HEK293T (cell line): ENCODE measurements at regions not wholly inside any gene's neighbourhood (a gene's known extent, or its start where the extent isn't known, plus 50 kb on each side); places are given as distances from the start of the nearest gene placed in this dataset.

ENCODE experiments used
- CTCF ChIA-PET: fragments of 350-600 bp; formaldehyde crosslinking; extraction: SDS; loops from one replicate; lab custom pipeline; 2021; ENCODE audit warnings: antibody characterized with exemption, inconsistent platforms; lab: Yijun Ruan, JAX
- POLR2A ChIA-PET: fragments of 350-600 bp; formaldehyde crosslinking; extraction: SDS; loops from one replicate; lab custom pipeline; 2020; ENCODE audit warnings: antibody characterized with exemption, inconsistent platforms; lab: Yijun Ruan, JAX
- DNase-seq: peaks from one replicate; pipeline ENCODE4 v3.0.0; 2012; ENCODE audit warnings: mixed read lengths; ENCODE audit errors: extremely low spot score
- ARNT ChIP-seq: fragments of 450-650 bp; IDR thresholded peaks from 2 replicates; pipeline ENCODE4 v1.6.1; 2017; ENCODE audit warnings: mild to moderate bottlenecking
- BHLHE40 ChIP-seq: fragments of 450-650 bp; IDR thresholded peaks from 2 replicates; pipeline ENCODE4 v1.6.1; 2016; ENCODE audit warnings: mild to moderate bottlenecking, moderate library complexity, borderline replicate concordance
- CTBP1 ChIP-seq: fragments of 450-650 bp; IDR thresholded peaks from 2 replicates; pipeline ENCODE4 v1.6.1; 2016; ENCODE audit warnings: borderline replicate concordance
- ELF4 ChIP-seq: fragments of 450-650 bp; IDR thresholded peaks from 2 replicates; pipeline ENCODE4 v1.6.1; 2017; ENCODE audit warnings: antibody characterized with exemption
- FOXA1 ChIP-seq: fragments of 450-650 bp; IDR thresholded peaks from 2 replicates; pipeline ENCODE4 v1.6.1; 2016; ENCODE audit warnings: mild to moderate bottlenecking
- FOXK2 ChIP-seq: fragments of 450-650 bp; IDR thresholded peaks from 2 replicates; pipeline ENCODE4 v1.6.1; 2016; ENCODE audit warnings: mild to moderate bottlenecking
- FOXM1 ChIP-seq: fragments of 450-650 bp; IDR thresholded peaks from 2 replicates; pipeline ENCODE4 v1.6.1; 2017; ENCODE audit warnings: mild to moderate bottlenecking, borderline replicate concordance
- HDGF ChIP-seq: fragments of 450-650 bp; IDR thresholded peaks from 2 replicates; pipeline ENCODE4 v1.6.1; 2017; ENCODE audit warnings: antibody characterized with exemption, borderline replicate concordance
- L3MBTL2 ChIP-seq: fragments of 450-650 bp; conservative IDR thresholded peaks from 2 replicates; pipeline ENCODE4 v1.6.1; 2016; ENCODE audit warnings: mild to moderate bottlenecking
- LEF1 ChIP-seq: fragments of 450-650 bp; IDR thresholded peaks from 2 replicates; pipeline ENCODE4 v1.6.1; 2017; ENCODE audit warnings: mild to moderate bottlenecking, borderline replicate concordance
- NFRKB ChIP-seq: fragments of 450-650 bp; IDR thresholded peaks from 2 replicates; pipeline ENCODE4 v1.6.1; 2016; ENCODE audit warnings: mild to moderate bottlenecking, moderate library complexity
- PKNOX1 ChIP-seq: fragments of 450-650 bp; IDR thresholded peaks from 2 replicates; pipeline ENCODE4 v1.6.1; 2016
- SP1 ChIP-seq: fragments of 450-650 bp; IDR thresholded peaks from 2 replicates; pipeline ENCODE4 v1.6.1; 2017
- SUZ12 ChIP-seq: fragments of 450-650 bp; IDR thresholded peaks from 2 replicates; pipeline ENCODE4 v1.6.1; 2016; ENCODE audit warnings: mild to moderate bottlenecking
- TARDBP ChIP-seq: fragments of 450-650 bp; IDR thresholded peaks from 2 replicates; pipeline ENCODE4 v1.6.1; 2016
- ZNF384 ChIP-seq: fragments of 450-650 bp; IDR thresholded peaks from 2 replicates; pipeline ENCODE4 v1.6.1; 2016

DNA sequence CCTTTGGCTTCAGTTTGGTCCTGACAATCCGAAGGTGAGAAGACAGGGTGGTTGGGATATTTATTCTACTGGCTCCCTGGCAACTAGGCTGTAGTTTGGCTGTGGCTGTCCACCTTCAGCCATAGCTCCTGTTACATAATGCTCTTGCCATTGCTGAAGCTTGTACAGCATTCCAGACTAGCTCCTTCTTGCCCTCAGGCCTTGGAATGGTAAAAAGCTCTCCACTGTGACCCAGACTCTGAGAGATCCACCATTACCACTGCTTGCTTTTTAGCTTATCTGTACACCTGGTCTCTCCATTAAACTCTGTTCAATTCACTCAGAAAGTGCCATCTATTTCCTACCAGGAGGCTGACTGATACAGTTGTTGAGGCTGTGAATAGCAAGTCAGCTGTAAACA lies 231.8 kb upstream of the MON1B start:
- TF ChIP-seq NFRKB (no peak), L3MBTL2 (no peak), FOXK2 (no peak), PKNOX1 (no peak), CTBP1 (no peak), SUZ12 (no peak), SP1 (no peak), FOXM1 (no peak), ARNT (no peak), FOXA1 (no peak), TARDBP (no peak), ZNF384 (no peak), LEF1 (no peak), BHLHE40 (no peak), ELF4 (no peak), HDGF (no peak)
- POLR2A ChIA-PET, result no interaction called here
- CTCF ChIA-PET, result no interaction called here

GRCh38 chr16:76963614-76964315 lies 227.2 kb upstream of the MON1B start:
- TF ChIP-seq PKNOX1 (no peak), CTBP1 (no peak), HDGF (no peak), ELF4 (no peak), FOXM1 (no peak), ZNF384 (no peak), BHLHE40 (no peak), TARDBP (no peak), SUZ12 (no peak), FOXA1 (no peak), SP1 (no peak), L3MBTL2 (no peak), NFRKB (no peak), LEF1 (no peak), ARNT (no peak), FOXK2 (no peak)
- DNase-seq, result no peak
- CTCF ChIA-PET, result no interaction called here
- POLR2A ChIA-PET, result no interaction called here

More for the DNA sequence above, 231.8 kb upstream of the MON1B start:
- DNase-seq, result no peak

- DNase-seq, result no peak
- ChIA-PET POLR2A (no interaction called here), CTCF (no interaction called here)
- no peak for TF ChIP-seq CTBP1
- no peak for TF ChIP-seq L3MBTL2
- TF ChIP-seq TARDBP, result no peak
Observed at GRCh38 chr16:76964464-76965154, 226.4 kb upstream of the MON1B start.

DNA sequence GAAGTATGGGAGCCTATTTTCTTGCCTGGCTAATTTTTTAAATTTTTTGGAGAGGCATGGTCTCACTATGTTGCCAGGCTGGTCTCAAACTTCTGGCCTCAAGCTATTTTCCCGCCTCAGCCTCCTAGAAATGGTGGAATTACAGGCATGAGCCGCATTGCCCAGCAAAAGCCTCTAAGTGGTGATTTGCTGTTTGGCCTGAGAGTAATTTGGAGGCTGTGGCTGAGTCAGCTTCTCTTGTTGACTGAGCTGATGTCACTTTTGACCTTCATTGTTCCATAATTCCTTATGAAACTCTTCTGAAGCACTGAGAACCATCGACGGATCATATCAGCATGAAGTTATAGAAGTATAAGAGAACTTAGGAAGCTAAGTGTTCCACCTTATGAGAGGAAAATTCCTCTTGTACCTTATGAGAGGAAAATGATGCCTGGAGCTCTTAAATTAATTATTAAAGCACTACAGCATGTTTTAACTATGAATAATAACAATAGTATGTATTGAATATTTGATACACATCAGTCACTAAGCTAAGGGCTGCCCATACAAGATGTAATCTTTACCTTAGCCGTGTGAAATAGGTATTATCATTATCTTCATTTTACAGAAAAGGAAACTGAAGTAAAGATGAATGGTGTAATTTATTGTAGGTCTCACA lies 220.8 kb upstream of the MON1B start:
- CTCF ChIA-PET, result no interaction called here
- POLR2A ChIA-PET, result no interaction called here
- no peak for TF ChIP-seq FOXM1
- no peak for TF ChIP-seq FOXA1
- TF ChIP-seq SP1, result no peak
- TF ChIP-seq LEF1, result no peak
- TF ChIP-seq BHLHE40, result no peak
- no peak for TF ChIP-seq NFRKB
- no peak for TF ChIP-seq HDGF
- TF ChIP-seq CTBP1, result no peak
- TF ChIP-seq ZNF384, result no peak
- TF ChIP-seq L3MBTL2, result no peak
- TF ChIP-seq ELF4, result no peak
- TF ChIP-seq FOXK2, result no peak
- DNase-seq, result no peak

DNA sequence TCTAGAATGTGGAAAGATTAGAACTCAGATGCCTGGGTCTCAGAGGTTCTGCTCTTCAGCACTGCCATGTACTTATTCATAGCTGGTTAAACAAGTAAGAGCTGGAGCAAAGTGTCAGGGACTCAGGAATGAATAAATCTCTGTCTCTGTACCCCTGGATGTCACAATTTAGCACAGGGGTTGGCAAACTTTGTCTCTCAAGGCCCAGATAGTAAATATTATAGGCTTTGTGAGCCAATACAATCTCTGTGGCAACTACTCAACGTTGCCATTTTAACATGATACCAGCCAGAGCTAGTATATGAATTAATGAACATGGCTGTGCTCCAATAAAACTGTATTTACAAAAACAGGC lies 220.3 kb upstream of the MON1B start:
- TF ChIP-seq FOXA1 (no peak), CTBP1 (no peak), HDGF (no peak), L3MBTL2 (no peak), PKNOX1 (no peak), FOXM1 (no peak), SUZ12 (no peak)
- ChIA-PET POLR2A (no interaction called here), CTCF (no interaction called here)
- no peak for DNase-seq

GRCh38 chr16:76976101-76976500 lies 214.9 kb upstream of the MON1B start:
- POLR2A ChIA-PET, result no interaction called here
- TF ChIP-seq TARDBP (no peak), CTBP1 (no peak), ARNT (no peak), L3MBTL2 (no peak), SUZ12 (no peak), PKNOX1 (no peak), ZNF384 (no peak), LEF1 (no peak), FOXM1 (no peak), HDGF (no peak), NFRKB (no peak)
- DNase-seq, result no peak
- CTCF ChIA-PET, result no interaction called here
